GM18951 (cell line): ENCODE measurements at regions not wholly inside any gene's neighbourhood (a gene's known extent, or its start where the extent isn't known, plus 50 kb on each side); places are given as distances from the start of the nearest gene placed in this dataset.

Experiments
- POLR2A ChIP-seq: IDR thresholded peaks from 4 replicates; pipeline ENCODE4 v1.6.1; 2011; ENCODE audit warnings: mild to moderate bottlenecking; ENCODE audit not compliant: insufficient read length, insufficient read depth; ENCODE audit errors: extremely low read depth
- in situ Hi-C: fragments of 300-500 bp; cut with MboI; formaldehyde crosslinking; loops from one replicate; pipeline ENCODE4 v1.12.0; 2022; ENCODE audit warnings: low sequenced_read_pairs, mixed read lengths, inconsistent platforms; ENCODE audit not compliant: unreplicated experiment

GRCh38 chr5:89777758-89778157 is 631.8 kb downstream of the CETN3 start:
- TF ChIP-seq POLR2A = no peak
- in situ Hi-C loops = no loop called here

DNA sequence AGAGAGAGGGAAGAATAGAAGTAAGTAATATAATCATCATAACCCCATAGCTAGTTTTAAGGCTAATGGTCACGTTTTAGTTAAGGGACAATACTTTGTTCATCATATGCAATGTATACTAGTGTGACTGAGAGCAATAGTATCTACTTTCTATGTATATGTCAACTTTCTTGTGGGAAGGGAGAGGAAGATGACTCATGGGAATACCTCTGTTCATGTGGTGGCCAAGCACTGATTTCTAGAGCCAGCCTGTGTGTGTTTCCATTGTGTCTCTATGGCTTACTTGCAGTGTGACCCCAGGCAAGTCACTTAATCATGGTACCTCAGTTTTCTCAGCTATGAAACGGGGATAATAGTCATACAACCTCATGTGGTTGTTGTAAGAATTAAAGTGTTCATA is 639.6 kb downstream of the CETN3 start:
- in situ Hi-C loops = no loop called here
- TF ChIP-seq POLR2A = no peak

DNA sequence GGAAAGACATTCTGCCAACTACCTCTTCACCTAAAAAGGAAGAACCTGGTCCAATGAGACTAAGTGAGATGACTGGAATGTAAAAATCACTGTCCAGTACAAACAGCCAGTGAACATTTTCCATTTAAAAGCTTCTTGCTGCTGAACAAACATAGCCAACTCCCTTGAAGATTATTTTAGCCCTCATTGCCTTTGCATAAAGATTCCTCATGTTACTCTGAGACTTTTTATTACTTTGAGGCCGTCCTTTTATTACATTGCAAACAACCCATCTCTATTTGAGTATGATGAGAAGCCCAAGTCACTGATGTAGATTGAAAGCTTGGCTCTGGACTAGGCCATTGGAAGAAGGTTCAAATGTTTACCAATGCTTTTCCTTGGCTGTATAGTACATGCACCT is 649.8 kb downstream of the CETN3 start:
- in situ Hi-C loops = no loop called here
- no peak for TF ChIP-seq POLR2A

DNA sequence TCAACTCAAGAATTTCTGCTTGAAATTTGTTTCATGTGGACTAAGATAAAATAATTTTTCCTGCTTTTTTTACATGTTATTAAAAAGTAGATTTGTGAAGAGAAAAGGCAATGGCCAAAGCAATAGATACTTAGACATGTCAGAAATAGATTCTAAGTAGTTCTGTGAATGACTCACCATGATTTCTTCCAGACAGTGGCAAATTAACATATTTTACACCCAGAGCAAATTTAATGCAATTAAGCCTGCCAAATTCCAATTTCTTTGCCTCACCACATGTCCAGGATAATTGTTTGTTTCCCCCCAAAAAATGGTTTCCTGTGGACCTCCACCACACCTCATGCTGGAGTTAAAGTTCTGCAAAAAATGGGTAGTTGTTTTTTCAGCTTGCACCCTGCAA is 651.4 kb downstream of the CETN3 start:
- in situ Hi-C loops = no loop called here
- TF ChIP-seq POLR2A = no peak

- no peak for TF ChIP-seq POLR2A
- in situ Hi-C loops = no loop called here
Measured at GRCh38 chr5:89756955-89757354, 652.6 kb downstream of the CETN3 start.

- TF ChIP-seq POLR2A = no peak
- in situ Hi-C loops = no loop called here
Measured at GRCh38 chr5:89755024-89755423, 654.5 kb downstream of the CETN3 start.

DNA sequence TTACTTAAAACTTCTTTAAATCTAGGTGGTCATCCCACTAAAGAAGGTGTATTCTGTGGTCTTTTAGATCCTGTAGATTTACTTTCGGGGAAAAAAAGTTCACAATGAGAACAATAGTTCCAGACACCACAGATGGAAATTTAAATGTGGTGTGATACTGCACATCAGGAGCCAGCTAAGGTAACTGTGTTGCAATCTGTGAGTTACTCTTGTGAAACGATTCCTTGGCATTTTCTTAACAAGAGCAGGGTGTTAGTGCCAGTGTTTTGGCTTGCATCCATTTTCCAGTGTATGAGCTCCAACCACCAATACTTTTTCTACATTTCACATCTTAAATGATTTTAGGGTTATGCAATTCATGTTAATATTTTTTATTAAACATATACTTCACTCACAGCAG is 674.5 kb downstream of the CETN3 start:
- in situ Hi-C loops = no loop called here
- no peak for TF ChIP-seq POLR2A

- no peak for TF ChIP-seq POLR2A
- in situ Hi-C loops = no loop called here
Measured at GRCh38 chr5:89733772-89734171, 675.8 kb downstream of the CETN3 start.

DNA sequence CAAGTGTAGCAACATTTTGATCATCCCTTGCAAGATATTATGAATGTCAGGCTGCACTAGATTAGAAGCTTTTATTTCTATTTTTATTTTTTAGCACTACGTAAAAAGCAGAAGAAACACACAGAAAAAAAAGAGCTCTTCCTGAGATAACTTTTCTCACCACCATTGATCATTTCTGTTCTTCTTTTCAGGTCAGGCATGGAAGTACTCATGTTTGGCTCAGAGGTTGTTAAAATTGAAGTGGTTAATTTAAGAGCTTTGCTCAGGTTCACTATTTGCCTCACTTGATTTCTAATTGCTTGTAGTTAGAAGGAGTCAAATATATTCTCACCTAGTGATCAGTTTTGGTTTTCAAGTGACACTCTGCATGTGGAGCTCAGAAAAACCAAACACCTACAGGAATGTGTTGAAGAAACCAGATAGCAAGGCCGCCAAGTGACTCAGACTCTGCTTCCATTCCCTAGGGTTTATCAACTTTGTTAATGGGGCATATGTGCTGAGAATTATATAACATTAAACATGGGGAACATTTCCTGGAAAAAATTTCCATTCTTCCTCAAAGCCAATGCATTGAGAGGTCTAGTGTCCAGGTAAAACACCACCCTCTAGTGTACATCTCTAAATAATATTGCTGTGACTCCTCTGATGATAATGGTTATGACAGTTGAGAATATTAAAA is 679.8 kb downstream of the CETN3 start:
- in situ Hi-C loops = no loop called here
- TF ChIP-seq POLR2A = no peak

DNA sequence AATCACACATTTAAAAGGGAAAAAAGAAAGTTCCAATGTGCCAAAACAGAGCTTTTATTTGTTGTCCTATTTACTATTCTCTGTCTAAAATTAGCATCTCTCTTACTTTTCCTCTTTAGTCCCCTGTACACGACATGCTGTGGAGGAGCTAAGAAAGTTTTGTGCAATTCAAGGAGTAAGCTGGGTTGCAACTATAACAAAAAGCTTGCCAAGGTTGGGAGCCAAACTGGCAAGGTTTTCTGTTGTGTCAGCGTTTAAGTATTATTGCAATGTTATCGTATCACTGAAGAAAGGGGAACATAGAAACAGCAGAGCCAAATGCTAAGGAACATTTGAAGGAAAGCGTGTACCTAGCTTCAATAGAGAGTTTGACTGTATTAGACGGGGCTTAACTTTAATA is 680.8 kb downstream of the CETN3 start:
- no peak for TF ChIP-seq POLR2A
- in situ Hi-C loops = no loop called here

DNA sequence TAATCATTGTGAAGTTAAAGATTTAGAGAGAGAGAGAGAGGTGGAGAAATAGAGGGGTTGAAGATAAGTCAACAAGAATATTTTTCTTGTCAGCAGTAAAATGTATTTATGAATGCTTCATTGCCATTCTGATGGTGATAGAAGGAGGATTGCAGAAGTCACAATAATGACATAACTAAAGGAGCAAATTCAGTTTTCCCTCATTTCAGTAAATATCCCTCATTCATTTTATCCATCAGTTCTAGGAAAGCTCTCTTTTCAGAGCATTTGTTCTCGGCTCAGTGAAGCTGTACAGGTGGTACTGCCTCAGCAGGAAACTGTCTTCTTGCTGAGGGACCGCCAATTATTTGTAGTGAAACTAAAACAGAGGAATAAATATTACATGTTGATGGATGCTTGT is 681.4 kb downstream of the CETN3 start:
- no peak for TF ChIP-seq POLR2A
- in situ Hi-C loops = no loop called here

DNA sequence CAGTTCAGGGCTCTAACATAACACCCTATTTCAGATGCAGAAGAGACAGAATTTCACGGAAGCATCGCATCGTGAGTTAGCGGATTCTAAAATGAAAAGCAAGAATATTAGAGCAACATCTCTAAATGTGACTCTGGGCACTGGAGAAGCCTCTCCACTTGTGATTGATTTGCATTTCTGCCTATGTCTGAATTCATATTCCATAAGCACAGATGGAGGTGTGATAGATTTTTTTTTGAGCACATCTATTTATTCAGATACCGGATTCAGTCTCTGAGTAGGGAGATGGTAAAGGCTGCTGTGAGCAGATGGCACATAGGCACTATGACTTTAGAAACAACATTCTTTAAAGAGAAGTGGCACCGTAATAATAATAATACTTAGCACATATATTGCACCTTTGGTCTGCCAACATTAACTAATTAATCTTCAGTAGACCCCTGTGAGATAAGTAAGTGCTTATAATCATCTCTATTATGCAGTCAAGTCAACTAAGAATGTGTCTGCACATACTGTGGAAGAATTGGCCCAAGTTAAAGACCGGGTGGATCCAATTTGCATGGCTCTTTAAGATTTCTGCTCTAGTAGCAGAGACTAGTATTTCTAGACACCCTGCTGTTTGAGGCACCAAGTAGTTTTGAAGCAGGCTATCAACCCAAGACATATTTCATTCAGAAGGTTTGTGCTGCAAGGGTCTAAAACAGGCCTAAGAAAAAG is 685.0 kb downstream of the CETN3 start:
- no peak for TF ChIP-seq POLR2A
- in situ Hi-C loops = no loop called here

GRCh38 chr5:89723907-89724306 is 685.6 kb downstream of the CETN3 start:
- no peak for TF ChIP-seq POLR2A
- in situ Hi-C loops = no loop called here

- in situ Hi-C loops = no loop called here
- no peak for TF ChIP-seq POLR2A
Measured at GRCh38 chr5:89722538-89722937, 687.0 kb downstream of the CETN3 start.
